ENCODE measurements at regions not wholly inside any gene's neighbourhood (a gene's known extent, or its start where the extent isn't known, plus 50 kb on each side); places are given as distances from the start of the nearest gene placed in this dataset.
A peak's percentile ranks its signal among the peaks of the same experiment; 100 is the strongest.

DNA sequence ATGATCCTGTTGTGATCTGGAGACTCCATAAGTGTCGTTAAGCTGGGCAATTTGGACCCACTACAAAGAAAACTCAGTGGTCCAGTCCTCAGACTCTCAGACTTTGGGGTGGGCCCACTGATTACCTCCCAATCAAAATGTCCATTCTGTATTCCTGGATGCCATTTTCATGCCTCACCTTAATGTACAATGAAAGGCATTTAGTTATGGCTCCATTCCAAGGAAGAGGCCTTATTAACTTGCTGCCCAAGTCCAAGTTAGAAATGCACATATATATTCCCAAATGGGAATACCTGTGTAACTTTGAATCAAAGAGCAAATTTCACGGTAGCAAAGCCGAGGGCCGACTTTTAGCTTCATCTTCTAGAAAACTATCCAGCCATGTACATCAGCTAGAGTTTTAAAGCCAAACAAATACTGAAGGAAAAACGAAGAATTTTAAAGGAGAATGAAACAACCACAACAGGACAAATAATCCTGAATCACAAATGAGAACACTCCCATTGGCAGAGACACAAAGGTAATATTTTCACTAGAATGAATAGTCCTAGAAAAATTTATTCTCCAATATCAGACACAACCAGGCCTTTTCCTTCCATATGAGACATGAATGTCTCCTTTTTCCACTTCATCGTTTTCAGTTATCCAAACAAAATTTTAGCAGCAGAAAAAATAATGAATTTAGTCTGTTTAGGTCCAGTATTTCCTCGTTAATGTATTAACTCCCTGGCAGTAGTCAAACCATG lies 63.7 kb upstream of the HHIP start:
- H3K36me3 Mint-ChIP-seq: no peaks in the 10 kb centered on the region
- Histone ChIP-seq H3K4me2 (no peak overlapping the region), H3K9ac (no peak overlapping the region), H2AFZ (replicated peaks) (no peak overlapping the region), H3K79me2 (ENCODE audit: low read depth) (no peaks in the 10 kb centered on the region), H3K27ac (no peak overlapping the region), H3K27me3 (no peaks in the 10 kb centered on the region), H3K4me3 (no peak overlapping the region), H3K4me1 (no peaks in the 10 kb centered on the region), H3K36me3 (no peaks in the 10 kb centered on the region), H3K9me3 (ENCODE audit: low read depth) (no peaks in the 10 kb centered on the region), H3F3A (ENCODE audit: low read depth) (no peaks in the 10 kb centered on the region), H4K20me1 (ENCODE audit: low read depth) (no peaks in the 10 kb centered on the region)
- no peaks in the 10 kb centered on the region for H3K27me3 Mint-ChIP-seq (ENCODE audit: insufficient read depth, low read depth)
- no peak overlapping the region for H3K4me3 Mint-ChIP-seq
- no peak for TF ChIP-seq EZH2 (IDR thresholded peaks at IDR 0.05)
- no peaks in the 10 kb centered on the region for H3K9me3 Mint-ChIP-seq
- H3K4me1 Mint-ChIP-seq: peaks cover 2% of the 10 kb centered on the region
- DNase-seq (ENCODE audit: low spot score): no peak
- H3K27ac Mint-ChIP-seq: no peak overlapping the region

DNA sequence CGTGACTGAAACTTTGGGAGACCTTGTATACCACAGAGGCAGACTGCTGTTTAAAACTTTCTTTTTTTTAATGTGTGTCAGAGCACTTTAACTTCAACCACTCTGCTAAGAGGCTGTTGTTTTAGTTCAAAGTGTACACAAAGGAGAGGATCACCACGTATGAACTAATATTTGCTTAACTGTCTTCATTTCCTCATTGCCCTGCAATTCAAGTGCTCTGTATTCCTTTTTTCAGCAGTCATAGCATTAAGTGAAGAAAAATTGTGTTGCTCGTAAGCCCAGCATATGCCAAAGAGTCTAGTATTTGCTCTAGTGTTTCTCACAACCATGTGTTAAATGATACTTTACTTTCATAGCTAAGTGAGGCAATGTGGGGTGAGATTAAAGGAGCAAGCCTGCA lies 63.0 kb upstream of the HHIP start:
- Histone ChIP-seq H3K9ac (no peak overlapping the region), H3K4me1 (no peaks in the 10 kb centered on the region), H3K27me3 (no peaks in the 10 kb centered on the region), H2AFZ (replicated peaks) (no peak overlapping the region), H3K36me3 (no peaks in the 10 kb centered on the region), H3K27ac (no peak overlapping the region), H3K4me3 (no peak overlapping the region), H3K4me2 (no peak overlapping the region), H3F3A (ENCODE audit: low read depth) (no peaks in the 10 kb centered on the region), H3K9me3 (ENCODE audit: low read depth) (no peaks in the 10 kb centered on the region), H4K20me1 (ENCODE audit: low read depth) (no peaks in the 10 kb centered on the region), H3K79me2 (ENCODE audit: low read depth) (no peaks in the 10 kb centered on the region)
- H3K4me3 Mint-ChIP-seq: no peak overlapping the region
- TF ChIP-seq EZH2 (IDR thresholded peaks at IDR 0.05) (no peak), EZH2phosphoT487 (IDR thresholded peaks at IDR 0.05) (no peak)
- TF ChIP-seq, protein P1, sequence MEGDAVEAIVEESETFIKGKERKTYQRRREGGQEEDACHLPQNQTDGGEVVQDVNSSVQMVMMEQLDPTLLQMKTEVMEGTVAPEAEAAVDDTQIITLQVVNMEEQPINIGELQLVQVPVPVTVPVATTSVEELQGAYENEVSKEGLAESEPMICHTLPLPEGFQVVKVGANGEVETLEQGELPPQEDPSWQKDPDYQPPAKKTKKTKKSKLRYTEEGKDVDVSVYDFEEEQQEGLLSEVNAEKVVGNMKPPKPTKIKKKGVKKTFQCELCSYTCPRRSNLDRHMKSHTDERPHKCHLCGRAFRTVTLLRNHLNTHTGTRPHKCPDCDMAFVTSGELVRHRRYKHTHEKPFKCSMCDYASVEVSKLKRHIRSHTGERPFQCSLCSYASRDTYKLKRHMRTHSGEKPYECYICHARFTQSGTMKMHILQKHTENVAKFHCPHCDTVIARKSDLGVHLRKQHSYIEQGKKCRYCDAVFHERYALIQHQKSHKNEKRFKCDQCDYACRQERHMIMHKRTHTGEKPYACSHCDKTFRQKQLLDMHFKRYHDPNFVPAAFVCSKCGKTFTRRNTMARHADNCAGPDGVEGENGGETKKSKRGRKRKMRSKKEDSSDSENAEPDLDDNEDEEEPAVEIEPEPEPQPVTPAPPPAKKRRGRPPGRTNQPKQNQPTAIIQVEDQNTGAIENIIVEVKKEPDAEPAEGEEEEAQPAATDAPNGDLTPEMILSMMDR (IDR thresholded peaks at IDR 0.05): no peak
- H3K27ac Mint-ChIP-seq: no peak overlapping the region
- peaks cover 2% of the 10 kb centered on the region for H3K4me1 Mint-ChIP-seq
- no peaks in the 10 kb centered on the region for H3K27me3 Mint-ChIP-seq (ENCODE audit: insufficient read depth, low read depth)
- DNase-seq (ENCODE audit: low spot score): no peak
- H3K9me3 Mint-ChIP-seq: peaks cover 6% of the 10 kb centered on the region
- no peaks in the 10 kb centered on the region for H3K36me3 Mint-ChIP-seq

DNA sequence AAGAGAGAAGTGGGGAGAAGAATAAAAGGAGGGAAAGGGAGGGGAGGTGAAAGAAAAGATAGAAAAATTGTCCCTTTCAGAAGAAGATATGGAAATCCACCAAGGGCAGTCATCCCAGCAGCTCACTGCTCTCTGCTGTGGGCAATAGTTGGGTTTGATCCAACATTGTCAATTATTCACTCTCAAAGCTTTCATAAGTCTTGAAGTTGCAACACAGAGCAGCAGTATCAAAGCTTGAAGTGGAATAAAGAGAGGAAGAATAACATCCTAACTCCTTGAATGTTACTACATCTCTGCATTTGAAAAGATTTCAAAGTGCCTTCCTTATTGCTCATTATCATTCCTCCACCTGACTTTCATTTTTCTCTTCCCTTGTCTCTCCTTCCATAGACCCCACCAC lies 62.3 kb upstream of the HHIP start:
- peaks cover 2% of the 10 kb centered on the region for H3K4me1 Mint-ChIP-seq
- no peaks in the 10 kb centered on the region for H3K9me3 ChIP-seq (ENCODE audit: low read depth)
- H3K9ac ChIP-seq: no peak overlapping the region
- no peak overlapping the region for H3K27ac Mint-ChIP-seq
- H3K9me3 Mint-ChIP-seq: peaks cover 8% of the 10 kb centered on the region
- H3K79me2 ChIP-seq (ENCODE audit: low read depth): no peaks in the 10 kb centered on the region
- H3K4me3 Mint-ChIP-seq: no peak overlapping the region
- H3K27ac ChIP-seq: no peak overlapping the region
- TF ChIP-seq, protein P1 (IDR thresholded peaks at IDR 0.05): no peak
- TF ChIP-seq EZH2 (IDR thresholded peaks at IDR 0.05): no peak
- no peak for TF ChIP-seq EZH2phosphoT487 (IDR thresholded peaks at IDR 0.05)
- no peak for DNase-seq (ENCODE audit: low spot score)
- no peak overlapping the region for H2AFZ ChIP-seq (replicated peaks)
- no peaks in the 10 kb centered on the region for H3K27me3 Mint-ChIP-seq (ENCODE audit: insufficient read depth, low read depth)
- no peaks in the 10 kb centered on the region for H3F3A ChIP-seq (ENCODE audit: low read depth)
- H3K4me2 ChIP-seq: no peak overlapping the region
- no peaks in the 10 kb centered on the region for H4K20me1 ChIP-seq (ENCODE audit: low read depth)
- no peaks in the 10 kb centered on the region for H3K4me1 ChIP-seq
- H3K27me3 ChIP-seq: no peaks in the 10 kb centered on the region
- H3K4me3 ChIP-seq: no peak overlapping the region
- H3K36me3 ChIP-seq: no peaks in the 10 kb centered on the region
- H3K36me3 Mint-ChIP-seq: no peaks in the 10 kb centered on the region

DNA sequence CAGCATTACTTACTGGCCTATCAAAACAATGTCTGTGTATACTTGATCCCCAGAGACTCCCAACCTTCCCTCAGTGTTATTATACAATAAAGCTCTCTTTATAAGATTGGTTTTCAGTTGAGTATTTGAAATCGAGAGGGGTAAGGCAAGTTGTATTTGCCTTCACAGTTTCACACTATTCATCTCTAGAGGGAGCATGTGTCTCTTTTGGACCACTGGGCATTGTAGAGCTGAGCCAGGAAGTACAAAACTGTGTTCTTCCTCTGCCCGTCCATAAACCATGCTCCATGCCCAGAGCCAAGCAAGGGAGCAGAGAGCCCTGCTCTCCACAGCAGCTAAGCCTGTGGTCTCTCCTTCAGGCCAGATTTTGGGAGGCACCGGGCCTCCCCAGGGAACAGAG lies 61.5 kb upstream of the HHIP start:
- Mint-ChIP-seq H3K27ac (no peak overlapping the region), H3K4me1 (peaks cover 2% of the 10 kb centered on the region), H3K4me3 (no peak overlapping the region), H3K9me3 (peaks cover 11% of the 10 kb centered on the region), H3K27me3 (ENCODE audit: insufficient read depth, low read depth) (peaks cover 2% of the 10 kb centered on the region), H3K36me3 (no peaks in the 10 kb centered on the region)
- Histone ChIP-seq H3K9ac (no peak overlapping the region), H3K79me2 (ENCODE audit: low read depth) (no peaks in the 10 kb centered on the region), H3K36me3 (no peaks in the 10 kb centered on the region), H2AFZ (replicated peaks) (peak overlapping the region; percentile 45), H3K27ac (no peak overlapping the region), H4K20me1 (ENCODE audit: low read depth) (no peaks in the 10 kb centered on the region), H3K4me2 (no peak overlapping the region), H3K9me3 (ENCODE audit: low read depth) (no peaks in the 10 kb centered on the region), H3K4me1 (no peaks in the 10 kb centered on the region), H3K27me3 (no peaks in the 10 kb centered on the region), H3F3A (ENCODE audit: low read depth) (no peaks in the 10 kb centered on the region), H3K4me3 (no peak overlapping the region)
- TF ChIP-seq EZH2phosphoT487 (IDR thresholded peaks at IDR 0.05) (no peak), EZH2 (IDR thresholded peaks at IDR 0.05) (no peak)
- TF ChIP-seq, protein P1 (IDR thresholded peaks at IDR 0.05): no peak
- no peak for DNase-seq (ENCODE audit: low spot score)
